Tibial artery (tissue), 4 donors: ENCODE measurements at regions not wholly inside any gene's neighbourhood (a gene's known extent, or its start where the extent isn't known, plus 50 kb on each side); places are given as distances from the start of the nearest gene placed in this dataset.

Experiments used
- DNase-seq, 2 donors: peaks; one replicate each; pipeline ENCODE4 v3.0.0-alpha.2; 2019
- H3K27ac ChIP-seq, 2 donors: fragments of 200-600 bp; sonication (generic) in 1 of 2; 1 replicate in 1 of 2; 2 replicates in 1 of 2; pipeline ENCODE4 v1.5.1; 2018 to 2019; ENCODE audit warnings: mild to moderate bottlenecking in 1 of 2
- H3K27me3 ChIP-seq, 2 donors: fragments of 200-600 bp; sonication (generic) in 1 of 2; one replicate each; pipeline versions ENCODE4 v1.5.1 to v1.6.0; 2016 to 2019
- H3K36me3 ChIP-seq, 3 donors: fragments of 200-600 bp; sonication (generic) in 2 of 3; one replicate each; pipeline ENCODE4 v1.5.1; 2016 to 2019; ENCODE audit warnings: mild to moderate bottlenecking in 2 of 3
- H3K4me1 ChIP-seq, 4 donors: fragments of 200-600 bp; sonication (generic) in 2 of 4; 1 replicate in 3 of 4; 2 replicates in 1 of 4; pipeline ENCODE4 v1.5.1; 2016 to 2019
- H3K4me3 ChIP-seq, 2 donors: fragments of 200-600 bp; sonication (generic) in 1 of 2; 1 replicate in 1 of 2; 2 replicates in 1 of 2; pipeline ENCODE4 v1.5.1; 2018 to 2019; ENCODE audit warnings: mild to moderate bottlenecking in 2 of 2
- H3K9me3 ChIP-seq, 3 donors: fragments of 200-600 bp; sonication (generic) in 1 of 3; one replicate each; pipeline ENCODE4 v1.5.1; 2016 to 2019
- CTCF ChIP-seq, 2 experiments: fragments of 200-600 bp in 1 of 2; fragments of 450-650 bp in 1 of 2; IDR thresholded peaks; one replicate each; pipeline ENCODE4 v1.5.1; 2017 to 2019; ENCODE audit warnings: antibody characterized with exemption in 2 of 2, mild to moderate bottlenecking in 1 of 2, moderate library complexity in 1 of 2
- intact Hi-C: fragments of 100-400 bp; cut with DNase I; formaldehyde crosslinking; loops from one replicate; pipeline ENCODE4 v1.15.0; 2023; ENCODE audit warnings: low total_unique reads

GRCh38 chr14:62322216-62322615 is 560.0 kb downstream of the SNAPC1 start:
- H3K4me1 ChIP-seq: no peaks in the 10 kb centered on the region
- no peaks in the 10 kb centered on the region for H3K27me3 ChIP-seq
- H3K27ac ChIP-seq: no peak overlapping the region
- no peak overlapping the region for H3K4me3 ChIP-seq
- intact Hi-C loops: no loop called here
- no peaks in the 10 kb centered on the region for H3K36me3 ChIP-seq
- TF ChIP-seq CTCF (IDR thresholded peaks at IDR 0.05): no peak
- no peak for DNase-seq
- H3K9me3 ChIP-seq: no peaks in the 10 kb centered on the region

GRCh38 chr14:62329427-62329826 is 567.2 kb downstream of the SNAPC1 start:
- Histone ChIP-seq H3K36me3 (no peaks in the 10 kb centered on the region), H3K4me1 (no peaks in the 10 kb centered on the region), H3K4me3 (no peak overlapping the region), H3K9me3 (no peaks in the 10 kb centered on the region), H3K27me3 (no peaks in the 10 kb centered on the region), H3K27ac (no peak overlapping the region)
- intact Hi-C loops: no loop called here
- TF ChIP-seq CTCF (IDR thresholded peaks at IDR 0.05): no peak
- no peak for DNase-seq

DNA sequence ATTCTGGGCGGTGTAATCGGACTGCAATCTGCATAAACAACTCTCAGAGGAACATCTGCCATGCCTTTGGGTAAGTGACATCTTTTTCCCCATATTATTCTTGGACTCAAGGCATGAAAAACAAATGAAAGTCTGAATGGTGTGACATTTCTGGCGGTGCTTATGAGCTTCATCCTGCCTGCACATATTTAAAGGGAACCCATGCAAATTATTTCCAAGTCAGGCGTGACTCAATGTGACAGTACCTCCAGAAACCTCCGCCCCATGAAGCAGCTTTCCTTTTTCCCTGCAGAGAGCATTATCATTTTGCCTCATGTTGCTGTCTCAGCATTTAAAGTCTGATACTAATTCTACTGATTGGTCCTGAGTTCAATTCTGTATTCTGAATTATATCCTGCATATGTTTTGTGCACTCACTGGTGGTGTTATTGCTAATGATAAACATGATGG is 585.4 kb downstream of the SNAPC1 start:
- DNase-seq: no peak
- intact Hi-C loops: no loop called here
- no peak for TF ChIP-seq CTCF (IDR thresholded peaks at IDR 0.05)
- H3K9me3 ChIP-seq: peaks cover 0 to 11% (median 0%) of the 10 kb centered on the region in 3 donors
- no peak overlapping the region for H3K27ac ChIP-seq
- no peaks in the 10 kb centered on the region for H3K36me3 ChIP-seq
- H3K4me1 ChIP-seq: no peaks in the 10 kb centered on the region
- no peak overlapping the region for H3K4me3 ChIP-seq
- no peaks in the 10 kb centered on the region for H3K27me3 ChIP-seq

DNA sequence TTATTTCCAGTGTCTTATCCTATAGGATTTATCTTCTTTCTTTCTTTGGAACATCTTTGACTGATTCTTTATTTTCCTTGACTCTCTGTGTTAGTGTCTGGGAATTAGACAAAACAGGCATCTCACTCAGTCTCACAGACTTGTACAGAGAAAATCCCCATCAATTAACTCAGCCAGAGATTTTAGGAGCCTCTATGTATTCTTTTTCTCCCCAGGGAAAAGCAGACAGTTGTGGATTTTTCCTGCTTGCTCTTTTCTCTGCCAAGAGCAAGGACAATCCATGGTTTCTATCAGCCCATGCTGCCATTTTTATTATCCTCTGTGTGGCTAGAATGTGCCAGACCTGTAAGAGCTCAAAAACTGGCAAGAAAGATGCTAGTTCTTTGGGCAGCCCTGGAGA is 595.1 kb downstream of the SNAPC1 start:
- Histone ChIP-seq H3K4me3 (no peak overlapping the region), H3K27me3 (no peaks in the 10 kb centered on the region), H3K4me1 (no peaks in the 10 kb centered on the region), H3K36me3 (no peaks in the 10 kb centered on the region), H3K9me3 (peaks cover 3 to 29% (median 4%) of the 10 kb centered on the region in 3 donors), H3K27ac (no peak overlapping the region)
- intact Hi-C loops: no loop called here
- no peak for TF ChIP-seq CTCF (IDR thresholded peaks at IDR 0.05)
- DNase-seq: no peak

DNA sequence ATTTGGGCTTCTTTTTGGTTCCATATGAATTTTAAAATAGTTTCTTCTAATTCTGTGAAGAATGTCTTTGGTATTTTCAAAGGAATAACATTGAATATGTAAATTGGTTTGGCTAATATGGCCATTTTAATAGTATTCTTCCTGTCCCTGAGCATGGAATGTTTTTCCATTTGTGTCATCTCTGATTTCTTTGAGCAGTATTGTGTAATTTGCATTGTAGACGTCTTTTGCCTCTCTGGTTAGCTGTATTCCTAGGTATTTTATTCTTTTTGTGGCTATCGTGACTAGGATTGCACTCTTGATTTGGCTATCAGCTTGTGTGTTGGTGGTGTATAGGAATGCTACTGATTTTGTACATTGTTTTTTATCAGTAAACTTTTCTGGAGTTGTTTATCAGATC is 601.9 kb downstream of the SNAPC1 start:
- TF ChIP-seq CTCF (IDR thresholded peaks at IDR 0.05): no peak
- Histone ChIP-seq H3K4me1 (no peaks in the 10 kb centered on the region), H3K4me3 (no peak overlapping the region), H3K9me3 (no peaks in the 10 kb centered on the region), H3K27ac (no peak overlapping the region), H3K36me3 (no peaks in the 10 kb centered on the region), H3K27me3 (no peaks in the 10 kb centered on the region)
- intact Hi-C loops: no loop called here
- no peak for DNase-seq

GRCh38 chr14:62364800-62365280 is 602.6 kb downstream of the SNAPC1 start:
- H3K27ac ChIP-seq: no peak overlapping the region
- no peaks in the 10 kb centered on the region for H3K9me3 ChIP-seq
- H3K4me1 ChIP-seq: no peaks in the 10 kb centered on the region
- no peaks in the 10 kb centered on the region for H3K36me3 ChIP-seq
- no peak for TF ChIP-seq CTCF (IDR thresholded peaks at IDR 0.05)
- no peaks in the 10 kb centered on the region for H3K27me3 ChIP-seq
- DNase-seq: no peak
- no peak overlapping the region for H3K4me3 ChIP-seq
- intact Hi-C loops: no loop called here
